ENCODE measurements at regions not wholly inside any gene's neighbourhood (a gene's known extent, or its start where the extent isn't known, plus 50 kb on each side); places are given as distances from the start of the nearest gene placed in this dataset.

GRCh38 chr16:52652033-52652432 lies 105.1 kb upstream of the TOX3 start:
- no peaks in the 10 kb centered on the region for H3K9me3 ChIP-seq
- no peak for ATAC-seq
- H3K27ac ChIP-seq, result no peak overlapping the region
- H3K4me1 ChIP-seq, result no peaks in the 10 kb centered on the region
- H3K4me3 ChIP-seq, result no peak overlapping the region
- no peaks in the 10 kb centered on the region for H3K36me3 ChIP-seq
- DNase-seq, result no peak
- intact Hi-C loops (cut with DNase I), result no loop called here
- no peaks in the 10 kb centered on the region for H3K27me3 ChIP-seq (ENCODE audit: low read depth)
- TF ChIP-seq, protein P1, sequence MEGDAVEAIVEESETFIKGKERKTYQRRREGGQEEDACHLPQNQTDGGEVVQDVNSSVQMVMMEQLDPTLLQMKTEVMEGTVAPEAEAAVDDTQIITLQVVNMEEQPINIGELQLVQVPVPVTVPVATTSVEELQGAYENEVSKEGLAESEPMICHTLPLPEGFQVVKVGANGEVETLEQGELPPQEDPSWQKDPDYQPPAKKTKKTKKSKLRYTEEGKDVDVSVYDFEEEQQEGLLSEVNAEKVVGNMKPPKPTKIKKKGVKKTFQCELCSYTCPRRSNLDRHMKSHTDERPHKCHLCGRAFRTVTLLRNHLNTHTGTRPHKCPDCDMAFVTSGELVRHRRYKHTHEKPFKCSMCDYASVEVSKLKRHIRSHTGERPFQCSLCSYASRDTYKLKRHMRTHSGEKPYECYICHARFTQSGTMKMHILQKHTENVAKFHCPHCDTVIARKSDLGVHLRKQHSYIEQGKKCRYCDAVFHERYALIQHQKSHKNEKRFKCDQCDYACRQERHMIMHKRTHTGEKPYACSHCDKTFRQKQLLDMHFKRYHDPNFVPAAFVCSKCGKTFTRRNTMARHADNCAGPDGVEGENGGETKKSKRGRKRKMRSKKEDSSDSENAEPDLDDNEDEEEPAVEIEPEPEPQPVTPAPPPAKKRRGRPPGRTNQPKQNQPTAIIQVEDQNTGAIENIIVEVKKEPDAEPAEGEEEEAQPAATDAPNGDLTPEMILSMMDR (IDR thresholded peaks at IDR 0.05), result no peak

DNA sequence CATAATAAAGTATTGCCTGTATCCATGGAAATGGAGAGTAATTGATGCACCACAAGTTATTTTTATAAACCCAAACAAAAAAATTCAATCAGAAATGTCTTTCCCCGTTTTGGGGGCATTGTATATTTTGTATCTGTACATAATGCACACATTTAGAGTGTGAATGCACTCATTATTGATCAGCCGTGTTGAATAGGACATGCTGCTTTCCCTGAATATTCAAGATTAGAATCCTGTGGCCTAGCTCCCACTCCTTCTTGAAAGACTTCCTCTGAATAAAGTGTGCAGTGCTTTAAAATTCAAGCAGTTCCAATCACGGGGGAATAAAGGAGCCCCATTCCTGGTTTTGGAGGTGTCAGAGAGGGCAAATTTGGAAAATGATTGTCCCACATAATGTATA lies 103.8 kb upstream of the TOX3 start:
- Histone ChIP-seq H3K27ac (no peak overlapping the region), H3K9me3 (no peaks in the 10 kb centered on the region), H3K36me3 (no peaks in the 10 kb centered on the region), H3K4me3 (no peak overlapping the region), H3K4me1 (no peaks in the 10 kb centered on the region), H3K27me3 (ENCODE audit: low read depth) (no peaks in the 10 kb centered on the region)
- intact Hi-C loops (cut with DNase I), result no loop called here
- ATAC-seq (no peak), DNase-seq (no peak)
- TF ChIP-seq, protein P1 (IDR thresholded peaks at IDR 0.05), result no peak

GRCh38 chr16:52650318-52650717 lies 103.4 kb upstream of the TOX3 start:
- DNase-seq (no peak), ATAC-seq (no peak)
- TF ChIP-seq, protein P1 (IDR thresholded peaks at IDR 0.05), result no peak
- Histone ChIP-seq H3K4me3 (no peak overlapping the region), H3K36me3 (no peaks in the 10 kb centered on the region), H3K27me3 (ENCODE audit: low read depth) (no peaks in the 10 kb centered on the region), H3K4me1 (no peaks in the 10 kb centered on the region), H3K27ac (no peak overlapping the region), H3K9me3 (no peaks in the 10 kb centered on the region)
- intact Hi-C loops (cut with DNase I), result no loop called here

DNA sequence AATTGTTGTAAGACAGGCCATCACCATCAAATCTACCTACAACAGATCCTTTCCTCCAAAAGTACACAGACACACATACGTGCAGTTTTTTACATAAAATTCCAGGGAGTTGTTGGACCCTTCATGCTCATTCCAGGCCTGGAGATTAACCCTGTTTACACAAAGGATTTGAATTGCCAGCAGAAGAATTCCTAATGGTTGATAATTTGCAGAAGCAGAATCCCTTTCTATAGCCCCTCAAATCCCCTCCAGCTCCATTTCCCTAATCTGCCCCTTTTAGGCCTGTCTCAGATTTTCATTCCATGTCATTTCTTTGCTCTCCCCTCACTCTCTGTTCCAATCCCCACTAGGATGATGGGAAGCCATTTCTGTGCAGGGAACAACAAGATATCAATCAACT lies 102.9 kb upstream of the TOX3 start:
- Histone ChIP-seq H3K36me3 (no peaks in the 10 kb centered on the region), H3K27me3 (ENCODE audit: low read depth) (no peaks in the 10 kb centered on the region), H3K27ac (no peak overlapping the region), H3K9me3 (no peaks in the 10 kb centered on the region), H3K4me3 (no peak overlapping the region), H3K4me1 (no peaks in the 10 kb centered on the region)
- intact Hi-C loops (cut with DNase I), result no loop called here
- ATAC-seq, result no peak
- no peak for DNase-seq
- TF ChIP-seq, protein P1 (IDR thresholded peaks at IDR 0.05), result no peak

DNA sequence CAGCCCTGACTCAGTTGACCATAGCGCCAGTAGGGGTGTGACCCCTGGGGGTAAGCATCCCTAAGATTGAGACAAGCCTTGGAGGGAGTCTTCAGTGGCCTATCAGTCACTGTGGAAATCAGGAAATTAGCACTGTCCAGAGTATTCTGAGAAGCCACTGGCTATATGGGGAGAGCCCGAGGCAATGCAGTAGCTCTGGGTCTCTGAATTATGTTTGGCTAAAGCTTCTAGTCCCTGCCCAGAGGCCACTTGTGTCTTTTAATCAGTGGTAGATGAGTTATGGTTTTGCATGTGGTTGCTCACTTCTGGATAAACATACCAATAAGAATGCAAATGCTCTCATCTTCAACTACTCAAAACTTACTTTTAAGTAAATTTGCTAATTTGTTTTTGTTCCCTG lies 100.6 kb upstream of the TOX3 start:
- Histone ChIP-seq H3K4me3 (no peak overlapping the region), H3K36me3 (no peaks in the 10 kb centered on the region), H3K9me3 (no peaks in the 10 kb centered on the region), H3K27ac (no peak overlapping the region), H3K27me3 (ENCODE audit: low read depth) (no peaks in the 10 kb centered on the region), H3K4me1 (no peaks in the 10 kb centered on the region)
- intact Hi-C loops (cut with DNase I), result no loop called here
- TF ChIP-seq, protein P1 (IDR thresholded peaks at IDR 0.05), result no peak
- DNase-seq (no peak), ATAC-seq (no peak)

GRCh38 chr16:52643006-52643405 lies 96.1 kb upstream of the TOX3 start:
- H3K4me1 ChIP-seq, result no peaks in the 10 kb centered on the region
- no peaks in the 10 kb centered on the region for H3K9me3 ChIP-seq
- intact Hi-C loops (cut with DNase I), result no loop called here
- H3K36me3 ChIP-seq, result no peaks in the 10 kb centered on the region
- TF ChIP-seq, protein P1 (IDR thresholded peaks at IDR 0.05), result no peak
- no peak for DNase-seq
- no peak overlapping the region for H3K27ac ChIP-seq
- H3K27me3 ChIP-seq (ENCODE audit: low read depth), result no peaks in the 10 kb centered on the region
- H3K4me3 ChIP-seq, result no peak overlapping the region
- no peak for ATAC-seq

Data from lower lobe of right lung (tissue), 2 donors.